Renal cortical epithelial cell (primary cell): ENCODE measurements at regions not wholly inside any gene's neighbourhood (a gene's known extent, or its start where the extent isn't known, plus 50 kb on each side); places are given as distances from the start of the nearest gene placed in this dataset.

Experiments
- DNase-seq: peaks from one replicate; pipeline ENCODE4 v3.0.0-alpha.2; 2011; ENCODE audit warnings: low read depth

GRCh38 chr1:80076469-80076868 lies 1069.9 kb upstream of the ADGRL4 start:
- DNase-seq: no peak

GRCh38 chr1:80075351-80075750 lies 1068.8 kb upstream of the ADGRL4 start:
- no peak for DNase-seq

GRCh38 chr1:80072563-80072962 lies 1066.0 kb upstream of the ADGRL4 start:
- DNase-seq: no peak

- peak; percentile 70 for DNase-seq
These were observed 1059.5 kb upstream of the ADGRL4 start for GRCh38 chr1:80066060-80066459.

GRCh38 chr1:80064524-80064923 lies 1058.0 kb upstream of the ADGRL4 start:
- DNase-seq: peak; percentile 63

GRCh38 chr1:80059940-80060339 lies 1053.4 kb upstream of the ADGRL4 start:
- no peak for DNase-seq

GRCh38 chr1:80056179-80056578 lies 1049.6 kb upstream of the ADGRL4 start:
- DNase-seq: peak; percentile 24

- peak; percentile 96 for DNase-seq
These were observed 1047.6 kb upstream of the ADGRL4 start for GRCh38 chr1:80054129-80054528.

GRCh38 chr1:80053613-80054012 lies 1047.1 kb upstream of the ADGRL4 start:
- DNase-seq: no peak

GRCh38 chr1:80050523-80050922 lies 1044.0 kb upstream of the ADGRL4 start:
- DNase-seq: no peak

- no peak for DNase-seq
These were observed 1043.6 kb upstream of the ADGRL4 start for GRCh38 chr1:80050085-80050484.

GRCh38 chr1:80048716-80049115 lies 1042.2 kb upstream of the ADGRL4 start:
- no peak for DNase-seq

- DNase-seq: peak; percentile 88
These were observed 1041.3 kb upstream of the ADGRL4 start for GRCh38 chr1:80047791-80048190.

- no peak for DNase-seq
These were observed 1038.1 kb upstream of the ADGRL4 start for GRCh38 chr1:80044662-80045061.

- no peak for DNase-seq
These were observed 1030.3 kb upstream of the ADGRL4 start for GRCh38 chr1:80036690-80037432.

GRCh38 chr1:80023358-80023757 lies 1016.8 kb upstream of the ADGRL4 start:
- DNase-seq: no peak

- DNase-seq: no peak
These were observed 1015.4 kb upstream of the ADGRL4 start for GRCh38 chr1:80021891-80022290.

GRCh38 chr1:80018348-80018747 lies 1011.8 kb upstream of the ADGRL4 start:
- DNase-seq: no peak

- no peak for DNase-seq
These were observed 1002.4 kb upstream of the ADGRL4 start for GRCh38 chr1:80008934-80009333.

- DNase-seq: no peak
These were observed 996.7 kb upstream of the ADGRL4 start for GRCh38 chr1:80003250-80003649.

- no peak for DNase-seq
These were observed 981.9 kb upstream of the ADGRL4 start for GRCh38 chr1:79988401-79988800.

- no peak for DNase-seq
These were observed 975.7 kb upstream of the ADGRL4 start for GRCh38 chr1:79982211-79982610.

GRCh38 chr1:79981481-79981880 lies 975.0 kb upstream of the ADGRL4 start:
- no peak for DNase-seq

GRCh38 chr1:79979346-79979745 lies 972.8 kb upstream of the ADGRL4 start:
- DNase-seq: no peak
